HEK293 (cell line): ENCODE measurements at regions not wholly inside any gene's neighbourhood (a gene's known extent, or its start where the extent isn't known, plus 50 kb on each side); places are given as distances from the start of the nearest gene placed in this dataset.

ENCODE experiments used
- CTCF ChIA-PET: fragments of 350-600 bp; formaldehyde crosslinking; extraction: SDS; loops from one replicate; lab custom pipeline; 2021; ENCODE audit warnings: antibody characterized with exemption; lab: Yijun Ruan, JAX
- POLR2A ChIA-PET: fragments of 300-600 bp; formaldehyde crosslinking; extraction: SDS; loops from one replicate; lab custom pipeline; 2020; ENCODE audit warnings: antibody characterized with exemption, inconsistent platforms; lab: Yijun Ruan, JAX
- H3K27ac ChIP-seq: fragments of 200-500 bp; sonication (Bioruptor generic); 2 replicates; pipeline ENCODE4 v1.5.1; 2014; ENCODE audit warnings: low read depth, low read length, control low read depth, inconsistent platforms; ENCODE audit errors: extremely low read depth
- H3K36me3 ChIP-seq, 2 experiments: fragments of 200-500 bp in 1 of 2; sonication (Bioruptor generic) in 1 of 2; 1 replicate in 1 of 2; 2 replicates in 1 of 2; pipeline ENCODE4 v1.5.1; 2014 to 2017; ENCODE audit warnings: inconsistent platforms in 2 of 2, low read length in 2 of 2; ENCODE audit not compliant: control insufficient read depth in 2 of 2, insufficient read depth in 1 of 2
- H3K4me1 ChIP-seq: fragments of 200-500 bp; sonication (Bioruptor generic); 2 replicates; pipeline ENCODE4 v1.5.1; 2014; ENCODE audit warnings: mild to moderate bottlenecking, low read length, inconsistent platforms; ENCODE audit not compliant: control insufficient read depth, insufficient read depth
- H3K4me3 ChIP-seq: 2 replicates; pipeline ENCODE4 v1.5.1; 2011; ENCODE audit warnings: low read depth, mild to moderate bottlenecking, control low read depth, low read length, moderate library complexity
- H3K9me3 ChIP-seq: fragments of 200-500 bp; sonication (Bioruptor generic); 2 replicates; pipeline ENCODE4 v1.5.1; 2014; ENCODE audit warnings: low read depth, low read length, inconsistent platforms; ENCODE audit not compliant: control insufficient read depth, insufficient read depth
- WT1 ChIP-seq: fragments of 450-650 bp; formaldehyde crosslinking; IDR thresholded peaks from 2 replicates; pipeline ENCODE4 v1.5.1; 2016; ENCODE audit warnings: missing biosample characterization, missing genetic modification characterization
- ZBTB11 ChIP-seq: fragments of 450-650 bp; formaldehyde crosslinking; conservative IDR thresholded peaks from 2 replicates; pipeline ENCODE4 v1.5.1; 2016; ENCODE audit warnings: low read depth, missing biosample characterization, missing genetic modification characterization
- ZBTB6 ChIP-seq: fragments of 450-650 bp; formaldehyde crosslinking; IDR thresholded peaks from 2 replicates; pipeline ENCODE4 v1.5.1; 2017; ENCODE audit warnings: missing biosample characterization, missing genetic modification characterization
- ZNF18 ChIP-seq: fragments of 450-650 bp; formaldehyde crosslinking; IDR thresholded peaks from 2 replicates; pipeline ENCODE4 v1.5.1; 2016; ENCODE audit warnings: missing biosample characterization, missing genetic modification characterization
- ZNF239 ChIP-seq: fragments of 450-650 bp; formaldehyde crosslinking; IDR thresholded peaks from 2 replicates; pipeline ENCODE4 v1.5.1; 2016; ENCODE audit warnings: missing biosample characterization, missing genetic modification characterization
- ZNF549 ChIP-seq: fragments of 450-650 bp; IDR thresholded peaks from 2 replicates; pipeline ENCODE4 v1.5.1; 2018; ENCODE audit warnings: missing biosample characterization, missing genetic modification characterization, mild to moderate bottlenecking, inconsistent platforms, moderate library complexity
- ZNF660 ChIP-seq: fragments of 450-650 bp; IDR thresholded peaks from 2 replicates; pipeline ENCODE4 v1.5.1; 2018; ENCODE audit warnings: missing biosample characterization, mild to moderate bottlenecking, missing genetic modification characterization
- ZXDB ChIP-seq: fragments of 450-650 bp; formaldehyde crosslinking; IDR thresholded peaks from 2 replicates; pipeline ENCODE4 v1.5.1; 2016; ENCODE audit warnings: missing biosample characterization, missing genetic modification characterization
- TF ChIP-seq, protein P1 (sequence below): fragments of 450-650 bp; formaldehyde crosslinking; optimal IDR thresholded peaks from 2 replicates; pipeline ENCODE3; 2016; ENCODE audit warnings: missing biosample characterization, mild to moderate bottlenecking, missing genetic modification characterization

- ChIA-PET CTCF (no interaction called here), POLR2A (no interaction called here)
- TF ChIP-seq ZBTB6: no peak
- Histone ChIP-seq H3K27ac (no peak overlapping the region), H3K9me3 (no peaks in the 10 kb centered on the region), H3K4me3 (no peak overlapping the region), H3K36me3 (no peaks in the 10 kb centered on the region), H3K4me1 (no peaks in the 10 kb centered on the region)
These were observed 282.9 kb downstream of the RMST start for GRCh38 chr12:97745406-97746101.

DNA sequence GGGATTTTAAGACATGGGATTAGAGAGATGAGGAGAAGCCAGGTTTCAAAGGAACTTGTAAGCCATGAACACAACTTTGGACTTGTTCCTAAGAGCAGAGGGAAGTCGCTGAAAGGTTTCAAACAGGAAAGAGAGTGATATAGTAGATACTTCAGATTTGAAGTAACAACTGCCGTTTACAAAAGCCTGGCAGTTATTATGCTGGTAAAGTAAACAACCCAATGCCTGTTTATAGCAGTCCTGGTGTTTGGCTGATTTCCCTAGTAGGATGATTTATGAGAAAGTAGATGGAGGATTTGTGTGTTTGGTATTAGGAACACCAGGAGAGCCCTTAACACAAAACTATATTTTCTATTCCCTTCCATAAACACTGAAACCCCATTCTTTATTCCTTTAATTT lies 285.7 kb downstream of the RMST start:
- H3K4me1 ChIP-seq: no peaks in the 10 kb centered on the region
- no peak overlapping the region for H3K27ac ChIP-seq
- ChIA-PET CTCF (no interaction called here), POLR2A (no interaction called here)
- no peaks in the 10 kb centered on the region for H3K9me3 ChIP-seq
- no peak for TF ChIP-seq ZXDB (tag by site-specific recombination)
- no peak for TF ChIP-seq ZNF239 (tag by site-specific recombination)
- TF ChIP-seq ZBTB11 (tag by site-specific recombination): no peak
- TF ChIP-seq WT1 (tag by site-specific recombination): no peak
- no peak for TF ChIP-seq ZNF660 (tag by site-specific recombination)
- no peak overlapping the region for H3K4me3 ChIP-seq
- H3K36me3 ChIP-seq: no peaks in the 10 kb centered on the region

- no peaks in the 10 kb centered on the region for H3K36me3 ChIP-seq
- TF ChIP-seq ZNF660 (tag by site-specific recombination) (no peak), ZBTB6 (no peak), ZNF18 (tag by site-specific recombination) (no peak), ZNF549 (tag by site-specific recombination) (no peak)
- TF ChIP-seq, protein P1, sequence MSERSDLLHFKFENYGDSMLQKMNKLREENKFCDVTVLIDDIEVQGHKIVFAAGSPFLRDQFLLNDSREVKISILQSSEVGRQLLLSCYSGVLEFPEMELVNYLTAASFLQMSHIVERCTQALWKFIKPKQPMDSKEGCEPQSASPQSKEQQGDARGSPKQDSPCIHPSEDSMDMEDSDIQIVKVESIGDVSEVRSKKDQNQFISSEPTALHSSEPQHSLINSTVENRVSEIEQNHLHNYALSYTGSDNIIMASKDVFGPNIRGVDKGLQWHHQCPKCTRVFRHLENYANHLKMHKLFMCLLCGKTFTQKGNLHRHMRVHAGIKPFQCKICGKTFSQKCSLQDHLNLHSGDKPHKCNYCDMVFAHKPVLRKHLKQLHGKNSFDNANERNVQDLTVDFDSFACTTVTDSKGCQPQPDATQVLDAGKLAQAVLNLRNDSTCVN: no peak
- TF ChIP-seq, all 188 proteins: peak for 0
- H3K9me3 ChIP-seq: no peaks in the 10 kb centered on the region
- no peak overlapping the region for H3K27ac ChIP-seq
- H3K4me1 ChIP-seq: no peaks in the 10 kb centered on the region
- ChIA-PET CTCF (no interaction called here), POLR2A (no interaction called here)
- no peak overlapping the region for H3K4me3 ChIP-seq
These were observed 289.1 kb downstream of the RMST start for GRCh38 chr12:97751704-97752103.
